NCI-H446 treated with DMSO at 0.1 percent for 48 hours (cell line): ENCODE measurements at regions not wholly inside any gene's neighbourhood (a gene's known extent, or its start where the extent isn't known, plus 50 kb on each side); places are given as distances from the start of the nearest gene placed in this dataset.
"Not testable (repeated sequence)": the region's sequence is repeated elsewhere in the genome, so short reads cannot be mapped to it uniquely, and the experiment has no call there.

Experiments
- DNase-seq: peaks from one replicate; lab custom pipeline; 2025; lab: John Stamatoyannopoulos, UW

GRCh38 chr1:64318428-64318827 is 115.0 kb downstream of the UBE2U start:
- DNase-seq: no peak

DNA sequence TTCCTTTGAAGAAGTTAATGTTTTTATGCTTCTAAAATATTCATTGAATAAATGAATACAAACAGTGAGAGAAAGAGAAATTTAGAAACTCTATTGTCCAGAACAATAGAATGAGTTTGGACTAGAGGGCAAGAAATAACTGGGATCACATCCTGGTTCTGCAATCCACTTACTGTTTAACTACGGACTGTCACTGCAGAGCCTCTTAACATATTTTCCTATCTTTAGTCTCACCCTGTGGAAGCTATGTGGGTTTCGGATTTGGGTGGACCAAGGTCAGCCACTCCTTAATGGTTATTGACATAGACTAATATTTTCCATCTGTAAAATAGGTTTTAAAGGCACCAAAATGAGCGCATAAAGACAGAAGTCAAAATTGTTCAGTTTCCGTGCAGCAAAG is 116.6 kb downstream of the UBE2U start:
- no peak for DNase-seq

DNA sequence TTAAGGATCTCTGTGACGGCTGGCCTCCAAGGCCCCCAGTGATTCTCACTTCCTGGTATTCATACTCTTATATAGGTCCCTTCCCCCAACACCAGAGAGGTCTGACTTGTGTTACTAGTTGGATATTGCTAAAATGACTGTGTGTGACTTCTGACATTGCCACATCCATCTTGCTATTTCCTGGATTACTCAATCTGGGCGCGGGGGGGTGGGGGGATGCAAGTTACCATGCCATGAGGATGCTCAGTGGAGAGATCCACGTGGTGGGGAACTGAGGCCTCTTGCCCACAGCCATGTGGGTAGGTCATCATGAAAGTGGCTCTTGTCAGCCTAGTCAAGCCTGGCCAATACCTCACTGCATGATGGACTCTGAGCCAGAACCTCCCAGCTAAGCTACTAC is 117.0 kb downstream of the UBE2U start:
- no peak for DNase-seq

- DNase-seq: no peak
Measured at GRCh38 chr1:64320922-64321614, 117.6 kb downstream of the UBE2U start.

- no peak for DNase-seq
Measured at GRCh38 chr1:64323054-64323453, 119.6 kb downstream of the UBE2U start.

DNA sequence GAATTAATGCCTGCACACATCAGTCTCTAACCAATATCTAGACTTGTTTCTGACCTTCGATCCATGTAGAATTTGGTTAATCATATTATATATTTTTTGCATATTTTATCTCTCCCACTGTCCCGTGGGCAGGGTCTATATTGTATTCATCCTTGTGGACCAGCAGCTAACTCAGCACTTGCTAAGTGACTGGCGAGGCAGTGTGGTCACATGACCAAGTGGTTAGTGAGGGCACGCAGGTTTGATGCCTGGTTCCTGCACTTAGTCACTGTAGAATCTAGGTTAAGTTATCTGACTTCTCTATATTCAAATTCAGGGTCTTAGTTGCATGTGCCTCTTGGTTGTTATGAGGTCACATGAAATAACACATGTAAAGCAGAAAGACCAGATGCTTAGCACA is 120.5 kb downstream of the UBE2U start:
- no peak for DNase-seq

DNA sequence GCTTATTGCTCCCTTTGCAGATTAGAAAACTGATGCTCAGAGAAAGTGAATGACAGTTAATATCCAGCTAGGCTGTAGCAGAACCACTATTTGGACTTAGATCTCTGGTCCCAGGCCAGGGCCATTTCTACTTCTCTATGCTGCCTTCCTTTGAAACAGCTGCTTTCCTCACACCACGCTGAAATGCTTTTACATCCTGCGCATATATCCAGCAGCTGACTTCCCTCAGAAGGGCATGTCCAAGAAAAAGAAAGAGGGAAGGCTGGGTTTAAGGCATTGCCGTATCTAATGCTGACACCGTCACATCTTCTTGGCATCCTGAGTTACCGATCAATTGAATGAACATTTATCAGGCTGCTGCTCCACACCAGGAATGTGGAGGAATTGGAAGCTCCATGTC is 122.4 kb downstream of the UBE2U start:
- DNase-seq: no peak

- peak; percentile 66 for DNase-seq
Measured at GRCh38 chr1:64327119-64327518, 123.7 kb downstream of the UBE2U start.

GRCh38 chr1:64328193-64328592 is 124.8 kb downstream of the UBE2U start:
- DNase-seq: no peak

DNA sequence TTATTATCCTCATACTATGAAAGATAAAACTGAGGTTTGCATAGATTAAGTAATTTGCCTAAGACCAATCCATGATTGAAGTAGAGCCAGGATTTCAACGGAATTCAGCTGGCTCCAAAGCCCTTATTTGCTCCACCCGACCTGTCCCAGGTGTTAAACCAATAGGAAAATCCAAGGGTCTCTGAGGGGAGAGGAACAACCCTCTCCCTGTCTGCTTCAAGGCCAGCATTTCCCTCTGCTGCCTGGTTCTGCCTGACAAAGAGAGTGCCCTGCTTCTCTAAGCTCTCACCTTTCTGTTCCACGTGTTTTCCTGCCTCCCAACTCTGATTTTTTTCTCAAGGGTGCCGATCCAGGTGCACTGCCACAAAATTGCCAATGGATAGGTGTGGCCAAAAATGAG is 127.4 kb downstream of the UBE2U start:
- DNase-seq: no peak

DNA sequence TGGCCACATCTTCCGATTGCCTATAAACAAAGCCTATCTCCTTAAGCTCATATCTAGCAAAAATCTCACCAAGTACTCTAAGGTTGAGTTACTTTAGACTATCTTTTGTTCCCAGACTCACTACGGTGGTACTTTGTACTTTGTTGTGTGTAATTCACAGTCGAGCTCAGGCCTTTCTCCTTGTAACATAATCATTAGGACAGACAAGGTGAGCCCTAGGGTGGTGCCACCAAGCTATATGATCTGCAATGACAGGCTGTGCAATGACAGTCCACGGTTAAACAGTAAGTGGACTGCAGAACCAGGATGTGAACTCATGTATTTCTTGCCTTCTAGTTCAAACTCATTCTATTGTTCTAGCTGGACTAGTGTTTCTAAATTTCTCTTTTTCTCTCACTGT is 132.2 kb downstream of the UBE2U start:
- DNase-seq: no peak

GRCh38 chr1:64337475-64337874 is 132.5 kb upstream of the CACHD1 start:
- DNase-seq: peak; percentile 17

- no peak for DNase-seq
Measured at GRCh38 chr1:64337926-64338325, 132.0 kb upstream of the CACHD1 start.

- no peak for DNase-seq
Measured at GRCh38 chr1:64340361-64340760, 129.6 kb upstream of the CACHD1 start.

- no peak for DNase-seq
Measured at GRCh38 chr1:64343105-64343822, 126.7 kb upstream of the CACHD1 start.

DNA sequence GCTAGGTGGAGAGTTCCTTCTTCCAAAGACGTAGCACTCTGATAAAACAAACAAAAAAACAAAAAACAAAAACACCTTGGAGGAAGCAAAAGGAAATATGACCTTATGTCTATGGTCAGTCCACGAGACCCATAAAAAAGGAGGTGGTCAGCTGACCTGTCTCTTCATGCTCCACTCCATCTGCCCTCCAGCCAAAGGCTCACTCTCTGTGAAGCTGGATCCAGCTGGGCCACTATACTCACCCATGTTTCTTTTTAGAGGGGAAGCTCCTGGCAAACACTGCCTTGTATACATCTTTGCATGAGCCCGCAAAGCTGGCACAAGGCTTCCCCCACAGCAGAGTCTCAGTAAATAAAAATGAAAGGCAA is 126.1 kb upstream of the CACHD1 start:
- DNase-seq: no peak

DNA sequence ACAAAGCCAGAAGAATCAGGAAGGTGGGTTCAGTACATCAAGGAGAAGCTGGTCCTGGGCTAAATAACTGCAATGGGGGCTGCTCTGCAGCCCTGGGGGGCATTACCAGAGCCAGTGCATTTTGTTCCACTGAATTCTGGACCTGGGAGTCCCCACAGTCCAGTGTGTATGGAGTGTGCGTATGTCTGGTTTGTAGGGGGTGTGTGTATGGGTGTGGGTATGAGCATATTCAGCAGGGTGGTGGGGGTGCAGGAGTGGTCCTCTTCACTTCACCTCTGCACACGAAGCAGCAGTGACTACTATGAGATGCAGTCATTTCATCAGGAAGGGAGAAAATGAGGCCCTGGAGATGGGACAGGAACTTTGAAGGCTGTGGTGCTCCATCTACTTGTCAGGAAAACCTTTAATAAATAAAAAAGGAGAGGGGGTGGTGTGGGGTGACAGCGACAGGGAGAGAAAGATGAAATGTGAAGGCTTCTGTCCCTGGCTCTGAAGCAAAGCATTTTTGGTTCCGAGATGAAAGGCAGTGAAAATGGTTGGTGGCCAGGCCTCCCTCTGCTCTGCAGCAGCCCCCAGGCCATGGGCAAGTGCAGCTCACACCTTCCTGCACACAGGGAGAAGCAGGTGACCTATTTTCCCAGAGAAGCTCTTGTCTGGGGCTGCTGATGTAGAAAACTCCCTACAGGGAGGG is 121.5 kb upstream of the CACHD1 start:
- DNase-seq: no peak

GRCh38 chr1:64348961-64349648 is 120.8 kb upstream of the CACHD1 start:
- no peak for DNase-seq

DNA sequence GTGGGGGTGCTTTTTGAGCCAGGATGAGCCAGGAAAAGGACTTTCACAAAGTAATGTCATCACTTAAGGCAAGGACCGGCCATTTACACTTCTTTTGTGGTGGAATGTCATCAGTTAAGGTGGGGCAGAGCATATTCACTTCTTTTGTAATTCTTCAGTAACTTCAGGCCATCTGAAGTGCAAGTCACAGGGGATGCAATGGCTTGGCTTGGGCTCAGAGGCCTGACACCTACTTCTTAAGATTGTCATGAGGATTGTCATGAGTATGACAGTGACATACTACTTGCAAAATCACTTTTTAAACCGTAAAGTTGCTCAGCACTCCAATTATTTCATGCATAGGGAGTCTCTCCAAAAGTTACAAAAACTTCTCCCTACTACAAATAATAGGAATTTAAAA is 114.4 kb upstream of the CACHD1 start:
- not testable (repeated sequence) for DNase-seq

DNA sequence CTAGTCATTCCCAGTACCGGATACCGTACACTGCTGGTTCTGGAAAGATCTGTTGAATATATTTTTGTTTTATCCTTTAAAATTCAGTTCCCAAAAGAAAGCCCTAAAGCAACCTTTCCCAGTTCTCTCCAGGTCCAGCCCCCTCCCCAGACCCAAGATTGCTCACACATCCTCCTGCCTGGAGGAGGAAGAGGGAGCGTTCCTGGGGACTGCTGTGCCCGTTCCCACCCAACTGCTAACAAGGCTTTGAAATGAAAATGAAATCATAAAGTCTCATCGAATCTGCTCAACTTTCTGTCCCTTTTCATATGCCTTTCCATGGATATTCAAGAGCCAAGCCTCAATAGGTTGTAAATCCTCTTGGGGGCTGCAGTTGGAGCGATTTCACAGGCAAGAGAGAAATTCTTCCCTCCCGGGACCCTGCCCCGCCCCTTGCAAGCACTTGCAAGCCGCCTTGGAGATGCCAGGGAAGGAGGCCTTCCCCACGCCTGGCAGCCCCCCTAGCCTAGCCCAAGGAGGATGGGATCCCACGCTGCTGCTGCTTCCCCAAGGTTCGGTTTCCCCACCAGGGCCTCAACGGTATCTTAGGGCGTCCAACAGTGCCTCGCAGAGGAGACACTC is 113.2 kb upstream of the CACHD1 start:
- no peak for DNase-seq

DNA sequence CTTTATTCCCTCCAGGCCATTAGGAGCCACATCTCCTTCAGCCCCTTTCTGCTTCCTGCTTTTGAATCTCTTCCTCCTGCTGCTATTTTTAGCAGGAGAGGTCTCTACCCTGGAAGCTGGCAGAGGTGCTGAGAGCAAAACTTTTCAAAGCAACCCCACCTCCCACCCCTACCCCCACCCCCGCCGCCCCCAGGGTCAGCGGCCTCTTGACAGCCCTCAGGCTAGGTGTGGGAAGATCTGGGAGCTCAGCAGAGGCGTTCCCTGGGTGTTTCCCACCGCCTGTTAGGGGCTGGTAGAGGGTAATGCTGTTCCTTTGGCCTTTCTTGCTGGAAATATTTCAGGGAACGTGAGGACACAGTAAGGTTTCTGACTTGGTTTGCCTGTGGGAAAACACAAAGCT is 112.5 kb upstream of the CACHD1 start:
- DNase-seq: no peak

GRCh38 chr1:64358692-64359091 is 111.2 kb upstream of the CACHD1 start:
- DNase-seq: no peak
